GM23248 (cell line): ENCODE measurements at regions not wholly inside any gene's neighbourhood (a gene's known extent, or its start where the extent isn't known, plus 50 kb on each side); places are given as distances from the start of the nearest gene placed in this dataset.

Source experiments
- DNase-seq: peaks from one replicate; pipeline ENCODE4 v3.0.0-alpha.2; 2015
- H2AFZ ChIP-seq: fragments of 200-600 bp; sonication (generic); 2 replicates; pipeline ENCODE4 v1.6.1; 2016; ENCODE audit warnings: antibody characterized with exemption
- H3F3A ChIP-seq: fragments of 200-600 bp; sonication (generic); 2 replicates; pipeline ENCODE4 v1.6.1; 2016; ENCODE audit warnings: mild to moderate bottlenecking, antibody characterized with exemption, mixed run types; ENCODE audit not compliant: insufficient read depth
- H3K27ac ChIP-seq: fragments of 200-600 bp; sonication (generic); 2 replicates; pipeline ENCODE4 v1.5.1; 2016; ENCODE audit warnings: mild to moderate bottlenecking
- H3K27me3 ChIP-seq: fragments of 200-600 bp; sonication (generic); replicated peaks from 2 replicates; pipeline ENCODE4 v1.6.1; 2016; ENCODE audit warnings: mild to moderate bottlenecking; ENCODE audit not compliant: insufficient read depth
- H3K36me3 ChIP-seq: fragments of 200-600 bp; sonication (generic); 2 replicates; pipeline ENCODE4 v1.6.1; 2016; ENCODE audit warnings: low read depth, mild to moderate bottlenecking
- H3K4me1 ChIP-seq: fragments of 200-600 bp; sonication (generic); 2 replicates; pipeline ENCODE4 v1.6.1; 2016; ENCODE audit warnings: mild to moderate bottlenecking; ENCODE audit not compliant: insufficient read depth
- H3K4me2 ChIP-seq: fragments of 200-600 bp; sonication (generic); one replicate; pipeline ENCODE4 v1.6.1; 2016; ENCODE audit warnings: mild to moderate bottlenecking; ENCODE audit not compliant: unreplicated experiment
- H3K4me3 ChIP-seq: fragments of 200-600 bp; sonication (generic); 2 replicates; pipeline ENCODE4 v1.5.1; 2016; ENCODE audit warnings: mild to moderate bottlenecking
- H3K79me2 ChIP-seq: fragments of 200-600 bp; sonication (generic); 2 replicates; pipeline ENCODE4 v1.6.1; 2016; ENCODE audit warnings: mild to moderate bottlenecking; ENCODE audit not compliant: insufficient read depth
- H3K9ac ChIP-seq: fragments of 200-600 bp; sonication (generic); 2 replicates; pipeline ENCODE4 v1.6.1; 2016; ENCODE audit warnings: mild to moderate bottlenecking
- H3K9me2 ChIP-seq: fragments of 200-600 bp; sonication (generic); 2 replicates; pipeline ENCODE4 v1.6.1; 2016; ENCODE audit warnings: mixed run types, mild to moderate bottlenecking, moderate library complexity; ENCODE audit not compliant: insufficient read depth
- H3K9me3 ChIP-seq: fragments of 200-600 bp; sonication (generic); one replicate; pipeline ENCODE4 v1.6.1; 2017; ENCODE audit warnings: low read depth
- H4K20me1 ChIP-seq: fragments of 200-600 bp; sonication (generic); 2 replicates; pipeline ENCODE4 v1.6.0; 2016; ENCODE audit not compliant: insufficient read depth
- EZH2 ChIP-seq: fragments of 200-600 bp; sonication (generic); IDR thresholded peaks from 2 replicates; pipeline ENCODE4 v1.6.1; 2018; ENCODE audit warnings: antibody characterized with exemption, mild to moderate bottlenecking; ENCODE audit not compliant: insufficient read depth, poor library complexity, severe bottlenecking
- EZH2phosphoT487 ChIP-seq: fragments of 200-600 bp; sonication (generic); IDR thresholded peaks from 2 replicates; pipeline ENCODE4 v1.6.1; 2018; ENCODE audit warnings: antibody characterized with exemption, moderate library complexity, mild to moderate bottlenecking, low read depth; ENCODE audit not compliant: insufficient read depth
- WGBS, 2 experiments: methylation state at CpG; one replicate each; pipeline ENCODE4 v1.1.6; 2015 to 2017; ENCODE audit warnings: low lambda C conversion rate in 2 of 2, low coverage in 1 of 2; ENCODE audit errors: missing lambda C conversion rate in 2 of 2; 5-methylcytosine and 5-hydroxymethylcytosine counted together
- in situ Hi-C: fragments of 300-500 bp; cut with MboI; formaldehyde crosslinking; loops from 2 replicates; pipeline ENCODE4 v1.15.0; 2020

DNA sequence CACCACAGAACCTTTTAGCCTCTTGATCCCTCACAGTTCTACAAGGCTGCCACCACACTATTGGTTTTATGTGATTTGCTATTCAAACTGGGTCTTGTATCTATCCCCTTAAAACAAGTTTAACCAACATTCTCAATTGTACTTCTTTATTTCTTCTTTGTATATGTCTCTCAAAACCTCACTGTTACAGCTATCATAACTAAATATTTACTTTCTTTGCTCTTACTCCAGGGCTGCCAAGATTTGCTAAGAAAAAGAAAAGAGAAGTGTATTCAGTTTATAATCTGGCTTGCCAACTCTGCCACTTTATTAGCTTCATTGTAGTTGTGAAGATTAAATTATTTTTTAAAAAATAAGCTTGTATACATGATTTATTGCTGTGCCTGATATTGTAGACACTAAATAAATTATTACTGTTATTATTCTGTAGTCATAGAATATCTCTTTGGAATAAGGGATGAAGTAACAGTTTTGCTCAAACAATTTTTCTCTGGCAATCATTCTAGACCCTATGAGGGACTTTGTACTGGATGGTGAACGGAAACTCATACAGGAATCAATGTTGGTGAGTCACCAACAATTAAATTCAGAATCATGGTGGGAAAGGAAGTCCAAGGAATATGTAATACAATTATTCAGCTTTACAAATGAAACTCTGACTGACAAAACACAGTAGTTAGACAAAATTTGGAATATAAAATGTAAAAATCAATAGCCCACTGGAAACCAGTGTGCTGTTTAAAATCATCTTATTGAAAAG, 127.1 kb upstream of the DCAF8L1 start:
- H4K20me1 ChIP-seq, result no peaks in the 10 kb centered on the region
- H3K4me1 ChIP-seq, result no peaks in the 10 kb centered on the region
- H3K4me3 ChIP-seq, result no peak overlapping the region
- H3K79me2 ChIP-seq, result no peaks in the 10 kb centered on the region
- 0% methylated on average over 1 of the region's 1 CpG for WGBS, 2 experiments
- no peak overlapping the region for H3K4me2 ChIP-seq
- TF ChIP-seq EZH2 (no peak), EZH2phosphoT487 (no peak)
- no peaks in the 10 kb centered on the region for H3K9me2 ChIP-seq
- no peak overlapping the region for H3K9ac ChIP-seq
- no peaks in the 10 kb centered on the region for H3K9me3 ChIP-seq
- H3K27ac ChIP-seq, result no peak overlapping the region
- no peaks in the 10 kb centered on the region for H3K36me3 ChIP-seq
- in situ Hi-C loops, result no loop called here
- DNase-seq, result no peak
- no peaks in the 10 kb centered on the region for H3K27me3 ChIP-seq
- H3F3A ChIP-seq, result no peaks in the 10 kb centered on the region
- H2AFZ ChIP-seq, result no peak overlapping the region

GRCh38 chrX:28099166-28099565, 117.9 kb upstream of the DCAF8L1 start:
- Histone ChIP-seq H3K9me3 (no peaks in the 10 kb centered on the region), H3F3A (no peaks in the 10 kb centered on the region), H4K20me1 (no peaks in the 10 kb centered on the region), H3K27ac (no peak overlapping the region), H3K9me2 (no peaks in the 10 kb centered on the region), H3K79me2 (no peaks in the 10 kb centered on the region), H3K4me2 (no peak overlapping the region), H2AFZ (no peak overlapping the region), H3K4me1 (no peaks in the 10 kb centered on the region), H3K4me3 (no peak overlapping the region), H3K27me3 (no peaks in the 10 kb centered on the region), H3K36me3 (no peaks in the 10 kb centered on the region), H3K9ac (no peak overlapping the region)
- WGBS, 2 experiments, result 0% methylated on average over 2 to 3 of the region's 3 CpGs
- in situ Hi-C loops, result no loop called here
- TF ChIP-seq EZH2phosphoT487, result no peak
- no peak for TF ChIP-seq EZH2
- DNase-seq, result no peak

GRCh38 chrX:28085653-28086052, 104.4 kb upstream of the DCAF8L1 start:
- H2AFZ ChIP-seq, result no peak overlapping the region
- TF ChIP-seq EZH2 (no peak), EZH2phosphoT487 (no peak)
- H3K4me2 ChIP-seq, result no peak overlapping the region
- no peaks in the 10 kb centered on the region for H3F3A ChIP-seq
- H3K9me2 ChIP-seq, result no peaks in the 10 kb centered on the region
- H3K9ac ChIP-seq, result no peak overlapping the region
- no peaks in the 10 kb centered on the region for H3K27me3 ChIP-seq
- no peak overlapping the region for H3K4me3 ChIP-seq
- H3K27ac ChIP-seq, result no peak overlapping the region
- no peaks in the 10 kb centered on the region for H3K9me3 ChIP-seq
- no peaks in the 10 kb centered on the region for H3K36me3 ChIP-seq
- no peaks in the 10 kb centered on the region for H3K4me1 ChIP-seq
- in situ Hi-C loops, result no loop called here
- 26 to 71% methylated on average over 1 to 2 of the region's 2 CpGs for WGBS, 2 experiments
- no peak for DNase-seq
- H4K20me1 ChIP-seq, result no peaks in the 10 kb centered on the region
- no peaks in the 10 kb centered on the region for H3K79me2 ChIP-seq

DNA sequence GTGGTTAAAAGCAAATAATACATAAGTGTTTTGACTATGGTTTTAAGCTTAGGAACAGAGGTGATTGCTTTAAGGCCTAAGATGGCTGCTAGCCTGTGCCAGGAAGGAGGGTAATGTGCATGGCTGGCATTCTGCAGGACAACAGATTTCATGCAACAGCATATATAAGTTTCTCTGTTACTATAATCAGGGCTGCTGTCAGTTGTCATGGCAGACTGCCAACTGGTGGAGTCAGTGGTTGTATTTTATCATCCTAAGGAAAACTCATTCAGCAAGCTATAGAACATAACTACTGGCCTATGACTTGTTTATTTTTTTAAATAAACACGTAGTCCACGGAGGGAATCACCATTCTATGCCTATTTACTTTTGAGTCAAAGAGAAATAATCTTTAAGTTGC, 77.7 kb upstream of the DCAF8L1 start:
- Histone ChIP-seq H3K4me1 (no peaks in the 10 kb centered on the region), H3K36me3 (no peaks in the 10 kb centered on the region), H3K4me3 (no peak overlapping the region), H3K9me2 (no peaks in the 10 kb centered on the region), H3K79me2 (no peaks in the 10 kb centered on the region), H3K27me3 (no peaks in the 10 kb centered on the region), H3K9me3 (no peaks in the 10 kb centered on the region), H3K27ac (no peak overlapping the region), H3K9ac (no peak overlapping the region), H3F3A (no peaks in the 10 kb centered on the region), H4K20me1 (no peaks in the 10 kb centered on the region), H3K4me2 (no peak overlapping the region), H2AFZ (no peak overlapping the region)
- TF ChIP-seq EZH2, result no peak
- DNase-seq, result no peak
- 12 to 33% methylated on average over 2 of the region's 2 CpGs for WGBS, 2 experiments
- in situ Hi-C loops, result no loop called here
